ENCODE measurements at regions not wholly inside any gene's neighbourhood (a gene's known extent, or its start where the extent isn't known, plus 50 kb on each side); places are given as distances from the start of the nearest gene placed in this dataset.

- no peak for DNase-seq
Measured at GRCh38 chr3:182692021-182692420, 101.3 kb upstream of the ATP11B start.

DNA sequence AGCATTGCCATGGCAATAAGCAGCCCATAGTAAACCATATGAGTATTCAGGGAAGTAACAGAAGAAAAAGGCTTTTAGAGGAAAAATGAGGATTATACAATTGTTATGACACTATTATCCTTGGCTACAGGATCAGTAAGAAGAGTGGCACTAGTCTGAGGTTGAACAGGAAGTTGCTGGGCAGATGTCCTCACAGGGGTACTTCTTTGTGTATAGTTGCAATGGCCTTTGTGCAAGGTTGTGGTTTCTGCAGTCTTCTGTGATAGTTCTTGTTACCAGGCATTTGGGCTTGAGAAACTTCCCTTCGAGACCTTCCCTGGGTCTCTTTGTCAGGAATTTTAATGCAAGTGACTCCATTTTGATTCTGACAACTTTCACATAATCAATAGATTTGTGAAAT lies 100.6 kb upstream of the ATP11B start:
- DNase-seq = no peak

GRCh38 chr3:182693723-182694122 lies 99.6 kb upstream of the ATP11B start:
- no peak for DNase-seq

GRCh38 chr3:182696916-182697315 lies 96.4 kb upstream of the ATP11B start:
- DNase-seq = no peak

GRCh38 chr3:182697345-182697919 lies 95.9 kb upstream of the ATP11B start:
- no peak for DNase-seq

GRCh38 chr3:182698078-182698477 lies 95.2 kb upstream of the ATP11B start:
- no peak for DNase-seq

- no peak for DNase-seq
Measured at GRCh38 chr3:182699550-182700170, 93.6 kb upstream of the ATP11B start.

GRCh38 chr3:182702216-182702615 lies 91.1 kb upstream of the ATP11B start:
- no peak for DNase-seq

GRCh38 chr3:182703233-182703632 lies 90.1 kb upstream of the ATP11B start:
- DNase-seq = no peak

GRCh38 chr3:182704926-182705325 lies 88.4 kb upstream of the ATP11B start:
- DNase-seq = no peak

DNA sequence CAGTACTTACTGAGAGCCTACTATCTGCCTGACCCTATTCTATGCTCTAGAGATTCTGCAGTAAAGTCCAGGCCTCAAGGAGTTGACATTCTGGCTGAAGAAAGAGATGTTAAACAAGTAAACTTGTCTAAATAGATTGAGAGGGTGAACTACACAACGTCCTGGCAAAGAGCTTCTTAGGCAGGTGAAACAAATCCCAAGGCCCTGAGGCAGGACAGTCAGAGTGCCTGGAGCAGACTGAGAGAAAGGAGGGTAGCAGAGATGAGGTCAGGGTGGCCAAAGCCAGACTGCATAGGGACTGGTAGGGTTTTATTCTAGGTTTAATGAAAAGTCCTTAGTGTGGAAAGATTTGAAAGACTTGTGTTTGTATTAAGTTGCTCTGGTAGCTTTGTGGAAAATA lies 84.5 kb upstream of the ATP11B start:
- no peak for DNase-seq

GRCh38 chr3:182709306-182709705 lies 84.0 kb upstream of the ATP11B start:
- DNase-seq = no peak

GRCh38 chr3:182710557-182711157 lies 82.6 kb upstream of the ATP11B start:
- DNase-seq = peak; percentile 27

DNA sequence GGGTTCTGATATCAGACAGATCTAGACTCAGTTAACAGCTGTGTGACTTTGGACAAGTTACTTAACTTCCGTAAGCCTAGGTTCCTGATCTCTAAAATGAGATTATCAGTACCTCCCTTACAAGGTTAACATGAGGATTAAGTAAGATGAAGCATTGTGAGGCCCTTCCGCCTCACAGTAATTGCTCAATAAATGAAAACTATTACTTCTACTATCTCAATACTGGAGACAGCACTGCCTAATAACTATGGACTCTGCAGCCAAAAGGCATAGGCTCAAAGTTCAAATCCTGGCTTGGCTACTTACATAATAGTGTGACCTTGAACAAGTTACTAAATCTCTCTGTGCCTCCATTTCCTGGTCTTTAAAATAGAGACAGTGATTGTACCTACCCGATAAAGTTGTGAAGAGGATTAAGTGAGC lies 82.0 kb upstream of the ATP11B start:
- no peak for DNase-seq

- no peak for DNase-seq
Measured at GRCh38 chr3:182711853-182712252, 81.5 kb upstream of the ATP11B start.

DNA sequence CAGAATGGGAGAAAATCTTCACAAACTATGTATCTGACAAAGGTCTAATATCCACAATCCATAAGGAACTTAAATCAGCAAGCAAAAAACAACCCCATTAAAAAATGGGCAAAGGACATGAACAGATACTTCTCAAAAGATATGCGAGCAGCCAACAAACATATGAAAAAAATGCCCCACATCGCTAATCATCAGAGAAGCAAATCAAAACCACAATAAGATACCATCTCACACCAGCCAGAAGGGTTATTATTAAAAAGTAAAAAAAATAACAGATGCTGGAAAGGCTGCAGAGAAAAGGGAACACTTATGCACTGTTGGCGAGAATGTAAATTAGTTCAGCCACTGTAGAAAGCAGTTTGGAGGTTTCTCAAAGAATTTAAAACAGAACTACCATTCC lies 80.2 kb upstream of the ATP11B start:
- DNase-seq = no peak

- DNase-seq = peak; percentile 70
Measured at GRCh38 chr3:182713743-182714517, 79.4 kb upstream of the ATP11B start.

GRCh38 chr3:182715006-182715405 lies 78.3 kb upstream of the ATP11B start:
- DNase-seq = no peak

DNA sequence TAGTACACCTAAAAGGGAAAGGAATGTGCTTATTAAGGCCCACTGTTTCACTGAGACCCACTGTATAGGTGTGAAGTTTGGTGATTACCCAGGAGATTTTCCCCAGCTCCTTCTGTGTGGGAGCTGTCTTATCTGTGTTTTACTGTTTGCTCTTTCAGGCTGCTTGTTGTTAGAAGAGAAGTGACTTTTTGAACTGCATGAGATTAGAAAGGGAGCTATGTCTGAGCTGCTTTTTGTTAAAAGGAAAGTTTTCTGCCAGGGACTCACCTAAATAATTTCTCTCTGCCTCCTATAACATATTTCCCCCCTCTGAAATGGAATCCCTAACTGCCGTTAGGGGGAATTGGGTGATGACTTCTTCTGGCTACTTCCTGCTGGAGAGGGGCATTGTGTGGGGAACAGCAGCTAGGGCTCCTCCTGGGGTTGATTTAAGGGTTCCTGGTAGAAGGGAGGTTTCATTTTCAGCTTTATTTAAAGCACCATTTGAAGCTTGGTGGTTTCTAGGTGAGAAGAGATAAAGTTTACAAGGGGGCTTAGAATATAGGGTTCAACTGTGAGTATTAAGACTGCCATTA lies 77.1 kb upstream of the ATP11B start:
- no peak for DNase-seq

- DNase-seq = no peak
Measured at GRCh38 chr3:182717216-182717615, 76.1 kb upstream of the ATP11B start.

DNA sequence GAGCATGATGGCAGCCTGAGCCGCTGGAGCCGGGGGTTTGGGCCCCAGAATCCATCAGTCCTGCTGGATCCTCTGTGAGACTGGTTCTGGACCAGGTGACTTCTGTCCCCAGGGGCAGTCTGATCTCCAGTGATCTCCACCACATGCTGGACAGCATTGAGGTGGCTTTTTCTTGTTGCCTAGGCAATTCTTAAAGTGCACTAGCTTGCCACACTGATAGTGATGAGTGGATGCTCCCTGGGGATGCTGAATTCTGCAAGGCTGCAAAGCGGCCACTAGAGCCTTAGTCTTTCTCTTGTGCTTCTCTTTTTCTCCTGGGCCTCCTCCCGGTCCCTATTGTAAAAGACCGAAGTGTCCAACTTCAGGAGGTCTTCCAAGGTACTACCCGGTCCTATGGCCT lies 70.4 kb upstream of the ATP11B start:
- DNase-seq = no peak

GRCh38 chr3:182723596-182723995 lies 69.7 kb upstream of the ATP11B start:
- no peak for DNase-seq
